Panc1 (cell line): ENCODE measurements at regions not wholly inside any gene's neighbourhood (a gene's known extent, or its start where the extent isn't known, plus 50 kb on each side); places are given as distances from the start of the nearest gene placed in this dataset.
"Not testable (repeated sequence)": the region's sequence is repeated elsewhere in the genome, so short reads cannot be mapped to it uniquely, and the experiment has no call there.

Experiments used
- CTCF ChIP-seq: fragments of 450-650 bp; IDR thresholded peaks from 2 replicates; pipeline ENCODE4 v1.5.1; 2017; ENCODE audit warnings: mild to moderate bottlenecking
- POLR2AphosphoS5 ChIP-seq: IDR thresholded peaks from 2 replicates; pipeline ENCODE4 v1.6.1; 2012; ENCODE audit warnings: mild to moderate bottlenecking, low read depth, low read length, moderate library complexity
- TCF7L2 ChIP-seq: IDR thresholded peaks from 2 replicates; pipeline ENCODE4 v1.6.1; 2011; ENCODE audit warnings: mild to moderate bottlenecking, low read depth, low read length, inconsistent platforms

- TF ChIP-seq CTCF, TCF7L2, POLR2AphosphoS5: not testable (repeated sequence)
Measured at GRCh38 chr14:71567499-71568133, 364.6 kb upstream of the RGS6 start.
